GM23338 (cell line): ENCODE measurements at regions not wholly inside any gene's neighbourhood (a gene's known extent, or its start where the extent isn't known, plus 50 kb on each side); places are given as distances from the start of the nearest gene placed in this dataset.

Experiments
- ATAC-seq: fragments of 200-7000 bp; cut with Tn5 transposase; 3 replicates; pipeline ENCODE4 v1.9.1; 2020
- DNase-seq: peaks from one replicate; pipeline ENCODE4 v3.0.0-alpha.2; 2015; ENCODE audit warnings: low spot score
- H2AFZ ChIP-seq: fragments of 200-600 bp; sonication (generic); 2 replicates; pipeline ENCODE4 v1.8.0; 2016; ENCODE audit warnings: antibody characterized with exemption, mild to moderate bottlenecking, moderate library complexity
- H3F3A ChIP-seq: fragments of 200-600 bp; sonication (generic); replicated peaks from 2 replicates; pipeline ENCODE4 v1.8.0; 2017; ENCODE audit warnings: antibody characterized with exemption, mixed run types, low read depth
- H3K27ac ChIP-seq: fragments of 200-600 bp; sonication (generic); 2 replicates; pipeline ENCODE4 v1.6.1; 2016; ENCODE audit warnings: low read depth
- H3K27me3 ChIP-seq: fragments of 200-600 bp; sonication (generic); 2 replicates; pipeline ENCODE4 v1.8.0; 2016; ENCODE audit warnings: mild to moderate bottlenecking, mixed run types, moderate library complexity; ENCODE audit not compliant: insufficient read depth
- H3K36me3 ChIP-seq: fragments of 200-600 bp; sonication (generic); 2 replicates; pipeline ENCODE4 v1.8.0; 2016; ENCODE audit warnings: mild to moderate bottlenecking; ENCODE audit not compliant: insufficient read depth
- H3K4me1 ChIP-seq: fragments of 200-600 bp; sonication (generic); 2 replicates; pipeline ENCODE4 v1.8.0; 2016; ENCODE audit warnings: mild to moderate bottlenecking, moderate library complexity; ENCODE audit not compliant: insufficient read depth
- H3K4me2 ChIP-seq: fragments of 200-600 bp; sonication (generic); 2 replicates; pipeline ENCODE4 v1.7.1; 2017; ENCODE audit warnings: mixed run types
- H3K4me3 ChIP-seq: fragments of 200-600 bp; sonication (generic); 2 replicates; pipeline ENCODE4 v1.6.1; 2016; ENCODE audit warnings: mixed run types
- H3K79me2 ChIP-seq: fragments of 200-600 bp; sonication (generic); replicated peaks from 2 replicates; pipeline ENCODE4 v1.8.0; 2017; ENCODE audit warnings: mild to moderate bottlenecking; ENCODE audit not compliant: insufficient read depth
- H3K9me2 ChIP-seq: fragments of 200-600 bp; sonication (generic); 2 replicates; pipeline ENCODE4 v1.8.0; 2017; ENCODE audit not compliant: insufficient read depth
- H4K20me1 ChIP-seq: fragments of 200-600 bp; sonication (generic); replicated peaks from 2 replicates; pipeline ENCODE4 v1.8.0; 2017; ENCODE audit warnings: mild to moderate bottlenecking; ENCODE audit not compliant: insufficient read depth
- H3K27ac Mint-ChIP-seq: 2 replicates; pipeline ENCODE4 v1.8.0; 2020; ENCODE audit warnings: inconsistent platforms, mild to moderate bottlenecking, moderate library complexity, mixed read lengths
- H3K27me3 Mint-ChIP-seq: 3 replicates; pipeline ENCODE4 v1.8.0; 2022; ENCODE audit warnings: low read depth, mild to moderate bottlenecking, moderate library complexity, mixed read lengths, inconsistent platforms; ENCODE audit not compliant: insufficient read depth, poor library complexity
- H3K36me3 Mint-ChIP-seq: 3 replicates; pipeline ENCODE4 v1.8.0; 2021; ENCODE audit warnings: low read depth, mild to moderate bottlenecking, inconsistent platforms, moderate library complexity, mixed read lengths
- H3K4me1 Mint-ChIP-seq: 3 replicates; pipeline ENCODE4 v1.8.0; 2020; ENCODE audit warnings: mild to moderate bottlenecking, inconsistent platforms, mixed read lengths
- H3K4me3 Mint-ChIP-seq: 3 replicates; pipeline ENCODE4 v1.8.0; 2021; ENCODE audit warnings: moderate library complexity, mild to moderate bottlenecking, inconsistent platforms, mixed read lengths
- H3K9me3 Mint-ChIP-seq: 3 replicates; pipeline ENCODE4 v1.8.0; 2020; ENCODE audit warnings: moderate library complexity, mild to moderate bottlenecking, inconsistent platforms, mixed read lengths
- CREB1 ChIP-seq: fragments of 250-450 bp; sonication (Bioruptor Pico); IDR thresholded peaks from 2 replicates; pipeline ENCODE4 v1.5.0; 2020; ENCODE audit warnings: low read depth, mild to moderate bottlenecking, moderate library complexity
- CTCF ChIP-seq, 2 experiments: fragments of 200-600 bp in 1 of 2; sonication (generic) in 1 of 2; conservative IDR thresholded peaks; 2 replicates each; pipeline versions ENCODE4 v1.5.1 to v1.6.1; 2016 to 2017; ENCODE audit warnings: antibody characterized with exemption in 2 of 2, low read depth in 2 of 2, mild to moderate bottlenecking in 2 of 2, moderate library complexity in 1 of 2
- ETS1 ChIP-seq: IDR thresholded peaks from 2 replicates; pipeline ENCODE4 v1.6.1; 2016; ENCODE audit warnings: antibody characterized with exemption
- EZH2 ChIP-seq: fragments of 200-600 bp; sonication (generic); IDR thresholded peaks from one replicate; pipeline ENCODE4 v1.8.0; 2017; ENCODE audit warnings: antibody characterized with exemption, mild to moderate bottlenecking, low read depth; ENCODE audit not compliant: unreplicated experiment
- EZH2phosphoT487 ChIP-seq: fragments of 200-600 bp; sonication (generic); IDR thresholded peaks from one replicate; pipeline ENCODE4 v1.8.1; 2018; ENCODE audit warnings: antibody characterized with exemption; ENCODE audit not compliant: unreplicated experiment
- JUNB ChIP-seq: IDR thresholded peaks from one replicate; pipeline ENCODE4 v1.6.1; 2016; ENCODE audit warnings: antibody characterized with exemption; ENCODE audit not compliant: unreplicated experiment
- NANOG ChIP-seq: IDR thresholded peaks from 2 replicates; pipeline ENCODE4 v1.6.1; 2016; ENCODE audit warnings: antibody characterized with exemption, borderline replicate concordance
- POLR2AphosphoS5 ChIP-seq: IDR thresholded peaks from 2 replicates; pipeline ENCODE4 v1.6.1; 2016; ENCODE audit warnings: antibody characterized with exemption, low read depth
- REST ChIP-seq: IDR thresholded peaks from one replicate; pipeline ENCODE4 v1.6.1; 2018; ENCODE audit warnings: antibody characterized with exemption; ENCODE audit not compliant: unreplicated experiment
- STAT1 ChIP-seq: IDR thresholded peaks from one replicate; pipeline ENCODE4 v1.6.1; 2016; ENCODE audit warnings: antibody characterized with exemption; ENCODE audit not compliant: unreplicated experiment
- ZNF114 ChIP-seq: fragments of 250-450 bp; sonication (Bioruptor Pico); IDR thresholded peaks from 2 replicates; pipeline ENCODE4 v1.5.0; 2020; ENCODE audit warnings: mild to moderate bottlenecking, moderate library complexity
- ZNF331 ChIP-seq: fragments of 250-450 bp; sonication (Bioruptor Pico); IDR thresholded peaks from 2 replicates; pipeline ENCODE4 v1.5.0; 2020; ENCODE audit warnings: low read depth, mild to moderate bottlenecking, moderate library complexity
- ZNF462 ChIP-seq: fragments of 250-450 bp; sonication (Bioruptor Pico); IDR thresholded peaks from 2 replicates; pipeline ENCODE4 v1.5.0; 2020; ENCODE audit warnings: mild to moderate bottlenecking, moderate library complexity

- no peak for TF ChIP-seq EZH2phosphoT487
- no peak for TF ChIP-seq ETS1
- no peak; the same call in 1 of the 2 replicates for TF ChIP-seq ZNF462 (CRISPR knock-in tag)
- TF ChIP-seq NANOG = no peak
- no peak for TF ChIP-seq JUNB
- no peak for TF ChIP-seq CREB1 (CRISPR knock-in tag)
- no peak for TF ChIP-seq STAT1
- TF ChIP-seq ZNF331 (CRISPR knock-in tag) = no peak
- no peak for TF ChIP-seq REST
- no peak for TF ChIP-seq CTCF (conservative IDR thresholded peaks at IDR 0.05; ENCODE audit: low read depth in 2 of 2)
- TF ChIP-seq EZH2 = no peak
- no peak for TF ChIP-seq POLR2AphosphoS5
- TF ChIP-seq ZNF114 (CRISPR knock-in tag) = no peak
- peak; percentile 76 for ATAC-seq
- Mint-ChIP-seq H3K27me3 (no peaks in the 10 kb centered on the region), H3K4me3 (peak overlapping the region; percentile 25; the same call in 1 of the 3 replicates), H3K27ac (0 out of 2 replicates have a peak overlapping the region, but pooled peaks have one; percentile 21), H3K36me3 (peaks cover 14% of the 10 kb centered on the region), H3K9me3 (peaks cover 9% of the 10 kb centered on the region; the same call in 2 of the 3 replicates), H3K4me1 (peaks cover 56% of the 10 kb centered on the region)
- Histone ChIP-seq H2AFZ (no peak overlapping the region), H3K4me3 (no peak overlapping the region), H3K79me2 (no peaks in the 10 kb centered on the region), H3K27me3 (no peaks in the 10 kb centered on the region), H3K27ac (peak overlapping the region; percentile 12), H3F3A (no peaks in the 10 kb centered on the region), H3K4me1 (peaks cover 32% of the 10 kb centered on the region), H4K20me1 (no peaks in the 10 kb centered on the region), H3K4me2 (peak overlapping the region; percentile 34), H3K36me3 (no peaks in the 10 kb centered on the region), H3K9me2 (no peaks in the 10 kb centered on the region)
- peak; percentile 14 for DNase-seq
Measured at GRCh38 chr1:69077633-69078032, 490.1 kb upstream of the LRRC7 start.
